HG02943 (cell line): ENCODE measurements at regions not wholly inside any gene's neighbourhood (a gene's known extent, or its start where the extent isn't known, plus 50 kb on each side); places are given as distances from the start of the nearest gene placed in this dataset.

Experiments used
- ATAC-seq: cut with Tn5 transposase; IDR thresholded peaks from one replicate; pipeline ENCODE4 v1.9.1; 2021; ENCODE audit warnings: mild to moderate bottlenecking, low read depth, moderate library complexity; ENCODE audit not compliant: unreplicated experiment

GRCh38 chr10:107317592-107317991 lies 153.1 kb upstream of the SORCS1 start:
- no peak for ATAC-seq

GRCh38 chr10:107303203-107303602 lies 138.7 kb upstream of the SORCS1 start:
- ATAC-seq = no peak

- no peak for ATAC-seq
Observed at GRCh38 chr10:107299606-107300005, 135.1 kb upstream of the SORCS1 start.

- ATAC-seq = no peak
Observed at GRCh38 chr10:107284187-107284586, 119.7 kb upstream of the SORCS1 start.

- ATAC-seq = no peak
Observed at GRCh38 chr10:107280293-107280692, 115.8 kb upstream of the SORCS1 start.

GRCh38 chr10:107277591-107277990 lies 113.1 kb upstream of the SORCS1 start:
- no peak for ATAC-seq

GRCh38 chr10:107275806-107276205 lies 111.3 kb upstream of the SORCS1 start:
- no peak for ATAC-seq

GRCh38 chr10:107269626-107270025 lies 105.1 kb upstream of the SORCS1 start:
- ATAC-seq = no peak

- no peak for ATAC-seq
Observed at GRCh38 chr10:107264742-107265141, 100.2 kb upstream of the SORCS1 start.

- no peak for ATAC-seq
Observed at GRCh38 chr10:107244122-107244521, 79.6 kb upstream of the SORCS1 start.

GRCh38 chr10:107238275-107238674 lies 73.8 kb upstream of the SORCS1 start:
- ATAC-seq = no peak

- no peak for ATAC-seq
Observed at GRCh38 chr10:107232013-107232412, 67.5 kb upstream of the SORCS1 start.

- no peak for ATAC-seq
Observed at GRCh38 chr10:107230887-107231286, 66.4 kb upstream of the SORCS1 start.

- ATAC-seq = no peak
Observed at GRCh38 chr10:107215681-107216080, 51.2 kb upstream of the SORCS1 start.
